ENCODE measurements at regions not wholly inside any gene's neighbourhood (a gene's known extent, or its start where the extent isn't known, plus 50 kb on each side); places are given as distances from the start of the nearest gene placed in this dataset.
A peak's percentile ranks its signal among the peaks of the same experiment; 100 is the strongest.

GRCh38 chr3:88209356-88209755 lies 59.6 kb downstream of the C3orf38 start:
- ChIA-PET CTCF (interaction anchor here (0.9 kb wide), 1 partner anchor 10 kb away, joined by 3 read pairs; no protein-coding TSS in a partner anchor), POLR2A (no interaction called here)
- peaks cover 2% of the 10 kb centered on the region for H3K27me3 Mint-ChIP-seq
- no peak overlapping the region for H3K27ac Mint-ChIP-seq
- no peaks in the 10 kb centered on the region for H3K9me3 Mint-ChIP-seq
- no peaks in the 10 kb centered on the region for H3K4me1 Mint-ChIP-seq (ENCODE audit: low read depth)
- no peak overlapping the region for H3K4me3 Mint-ChIP-seq
- no peak for DNase-seq
- no peak for ATAC-seq
- no peak for TF ChIP-seq CTCF (IDR thresholded peaks at IDR 0.05)
- H3K36me3 Mint-ChIP-seq (ENCODE audit: low read depth): no peaks in the 10 kb centered on the region
- intact Hi-C loops (cut with micrococcal nuclease): loop anchor here (10.0 kb wide), 1 partner anchor 895 kb away; the partner anchor contains the start of gene EPHA3

- CTCF ChIA-PET: no interaction called here
- H3K4me3 Mint-ChIP-seq: no peak overlapping the region
- TF ChIP-seq CTCF (IDR thresholded peaks at IDR 0.05): no peak
- POLR2A ChIA-PET: no interaction called here
- no peak overlapping the region for H3K27ac Mint-ChIP-seq
- H3K4me1 Mint-ChIP-seq (ENCODE audit: low read depth): no peaks in the 10 kb centered on the region
- peaks cover 4% of the 10 kb centered on the region for H3K27me3 Mint-ChIP-seq
- intact Hi-C loops (cut with micrococcal nuclease): no loop called here
- DNase-seq (no peak), ATAC-seq (no peak)
- H3K9me3 Mint-ChIP-seq: no peaks in the 10 kb centered on the region
- H3K36me3 Mint-ChIP-seq (ENCODE audit: low read depth): no peaks in the 10 kb centered on the region
These were observed 61.5 kb downstream of the C3orf38 start for GRCh38 chr3:88211096-88211890.

GRCh38 chr3:88219138-88219792 lies 69.5 kb downstream of the C3orf38 start:
- Mint-ChIP-seq H3K27ac (no peak overlapping the region), H3K4me1 (ENCODE audit: low read depth) (no peaks in the 10 kb centered on the region), H3K36me3 (ENCODE audit: low read depth) (no peaks in the 10 kb centered on the region), H3K9me3 (no peaks in the 10 kb centered on the region), H3K4me3 (no peak overlapping the region), H3K27me3 (peaks cover 8% of the 10 kb centered on the region)
- intact Hi-C loops (cut with micrococcal nuclease): no loop called here
- DNase-seq (peak; percentile 33), ATAC-seq (peak; percentile 37)
- TF ChIP-seq CTCF (IDR thresholded peaks at IDR 0.05): peak; percentile 30
- POLR2A ChIA-PET: no interaction called here
- CTCF ChIA-PET: interaction anchor here (0.9 to 1.3 kb wide), 5 partner anchors 11 to 473 kb away, joined by 3 to 4 read pairs (median 3); no protein-coding TSS in a partner anchor

GRCh38 chr3:88220126-88220525 lies 70.4 kb downstream of the C3orf38 start:
- CTCF ChIA-PET: interaction anchor here (0.9 to 1.1 kb wide), 4 partner anchors 11 to 473 kb away, joined by 3 read pairs; no protein-coding TSS in a partner anchor
- Mint-ChIP-seq H3K9me3 (no peaks in the 10 kb centered on the region), H3K27ac (no peak overlapping the region), H3K4me1 (ENCODE audit: low read depth) (no peaks in the 10 kb centered on the region), H3K4me3 (no peak overlapping the region), H3K27me3 (peaks cover 8% of the 10 kb centered on the region), H3K36me3 (ENCODE audit: low read depth) (no peaks in the 10 kb centered on the region)
- TF ChIP-seq CTCF (IDR thresholded peaks at IDR 0.05): no peak
- POLR2A ChIA-PET: no interaction called here
- DNase-seq (no peak), ATAC-seq (no peak)
- intact Hi-C loops (cut with micrococcal nuclease): no loop called here

- POLR2A ChIA-PET: no interaction called here
- Mint-ChIP-seq H3K27ac (no peak overlapping the region), H3K27me3 (peaks cover 6% of the 10 kb centered on the region), H3K4me3 (no peak overlapping the region), H3K9me3 (no peaks in the 10 kb centered on the region), H3K4me1 (ENCODE audit: low read depth) (no peaks in the 10 kb centered on the region), H3K36me3 (ENCODE audit: low read depth) (no peaks in the 10 kb centered on the region)
- intact Hi-C loops (cut with micrococcal nuclease): no loop called here
- DNase-seq (no peak), ATAC-seq (no peak)
- no peak for TF ChIP-seq CTCF (IDR thresholded peaks at IDR 0.05)
- CTCF ChIA-PET: no interaction called here
These were observed 72.0 kb downstream of the C3orf38 start for GRCh38 chr3:88221726-88222125.
